Neural cell (in vitro differentiated cells): ENCODE measurements at regions not wholly inside any gene's neighbourhood (a gene's known extent, or its start where the extent isn't known, plus 50 kb on each side); places are given as distances from the start of the nearest gene placed in this dataset.

Source experiments
- EZH2 ChIP-seq: fragments of 200-600, 300-800 bp; shearing (Covaris generic), sonication (generic); IDR thresholded peaks from 2 replicates; pipeline ENCODE4 v1.6.1; 2014; ENCODE audit warnings: antibody characterized with exemption, low read length, borderline replicate concordance, mild to moderate bottlenecking; ENCODE audit not compliant: insufficient read depth, poor library complexity, severe bottlenecking
- MXI1 ChIP-seq: fragments of 450-650 bp; conservative IDR thresholded peaks from 2 replicates; pipeline ENCODE4 v1.6.1; 2014; ENCODE audit warnings: antibody characterized with exemption, mild to moderate bottlenecking; ENCODE audit not compliant: poor library complexity, severe bottlenecking
- POLR2AphosphoS5 ChIP-seq: IDR thresholded peaks from 2 replicates; pipeline ENCODE4 v1.6.1; 2012
- RAD21 ChIP-seq: fragments of 450-650 bp; conservative IDR thresholded peaks from 2 replicates; pipeline ENCODE4 v1.6.1; 2014; ENCODE audit warnings: antibody characterized with exemption, mild to moderate bottlenecking, moderate library complexity
- SMC3 ChIP-seq: fragments of 450-650 bp; conservative IDR thresholded peaks from 2 replicates; pipeline ENCODE4 v1.6.1; 2014; ENCODE audit warnings: antibody characterized with exemption, mild to moderate bottlenecking, moderate library complexity; ENCODE audit not compliant: poor library complexity
- TAF1 ChIP-seq: IDR thresholded peaks from 2 replicates; pipeline ENCODE4 v1.6.1; 2012; ENCODE audit warnings: low read depth
- TF ChIP-seq, protein P1 (sequence below): fragments of 450-650 bp; IDR thresholded peaks from 2 replicates; pipeline ENCODE4 v1.5.1; 2014; ENCODE audit warnings: antibody characterized with exemption, mild to moderate bottlenecking, moderate library complexity; ENCODE audit not compliant: poor library complexity, severe bottlenecking
- TF ChIP-seq, protein P2 (sequence below): IDR thresholded peaks from 2 replicates; pipeline ENCODE4 v1.6.1; 2012; ENCODE audit warnings: borderline replicate concordance

DNA sequence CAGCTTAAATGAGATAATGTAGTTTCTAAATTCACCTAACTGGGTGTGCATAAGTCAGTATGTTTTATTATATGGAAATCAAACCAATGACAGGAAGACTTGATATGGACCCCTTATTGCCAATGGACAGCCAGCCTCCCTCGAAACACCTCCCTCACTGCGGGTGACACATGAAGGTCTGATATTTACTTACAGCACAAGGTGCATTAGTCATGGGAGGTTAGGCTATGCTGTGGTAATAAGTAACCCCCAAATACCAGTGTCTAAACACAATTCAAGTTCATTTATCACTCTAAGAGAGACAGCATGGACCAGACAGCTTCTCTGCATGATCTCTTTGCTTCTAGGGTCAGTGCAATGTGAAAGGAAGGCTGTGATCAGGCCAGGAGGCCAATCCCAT is 126.0 kb upstream of the KCNJ6 start:
- TF ChIP-seq, protein P1, sequence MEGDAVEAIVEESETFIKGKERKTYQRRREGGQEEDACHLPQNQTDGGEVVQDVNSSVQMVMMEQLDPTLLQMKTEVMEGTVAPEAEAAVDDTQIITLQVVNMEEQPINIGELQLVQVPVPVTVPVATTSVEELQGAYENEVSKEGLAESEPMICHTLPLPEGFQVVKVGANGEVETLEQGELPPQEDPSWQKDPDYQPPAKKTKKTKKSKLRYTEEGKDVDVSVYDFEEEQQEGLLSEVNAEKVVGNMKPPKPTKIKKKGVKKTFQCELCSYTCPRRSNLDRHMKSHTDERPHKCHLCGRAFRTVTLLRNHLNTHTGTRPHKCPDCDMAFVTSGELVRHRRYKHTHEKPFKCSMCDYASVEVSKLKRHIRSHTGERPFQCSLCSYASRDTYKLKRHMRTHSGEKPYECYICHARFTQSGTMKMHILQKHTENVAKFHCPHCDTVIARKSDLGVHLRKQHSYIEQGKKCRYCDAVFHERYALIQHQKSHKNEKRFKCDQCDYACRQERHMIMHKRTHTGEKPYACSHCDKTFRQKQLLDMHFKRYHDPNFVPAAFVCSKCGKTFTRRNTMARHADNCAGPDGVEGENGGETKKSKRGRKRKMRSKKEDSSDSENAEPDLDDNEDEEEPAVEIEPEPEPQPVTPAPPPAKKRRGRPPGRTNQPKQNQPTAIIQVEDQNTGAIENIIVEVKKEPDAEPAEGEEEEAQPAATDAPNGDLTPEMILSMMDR = no peak
- TF ChIP-seq, protein P2, sequence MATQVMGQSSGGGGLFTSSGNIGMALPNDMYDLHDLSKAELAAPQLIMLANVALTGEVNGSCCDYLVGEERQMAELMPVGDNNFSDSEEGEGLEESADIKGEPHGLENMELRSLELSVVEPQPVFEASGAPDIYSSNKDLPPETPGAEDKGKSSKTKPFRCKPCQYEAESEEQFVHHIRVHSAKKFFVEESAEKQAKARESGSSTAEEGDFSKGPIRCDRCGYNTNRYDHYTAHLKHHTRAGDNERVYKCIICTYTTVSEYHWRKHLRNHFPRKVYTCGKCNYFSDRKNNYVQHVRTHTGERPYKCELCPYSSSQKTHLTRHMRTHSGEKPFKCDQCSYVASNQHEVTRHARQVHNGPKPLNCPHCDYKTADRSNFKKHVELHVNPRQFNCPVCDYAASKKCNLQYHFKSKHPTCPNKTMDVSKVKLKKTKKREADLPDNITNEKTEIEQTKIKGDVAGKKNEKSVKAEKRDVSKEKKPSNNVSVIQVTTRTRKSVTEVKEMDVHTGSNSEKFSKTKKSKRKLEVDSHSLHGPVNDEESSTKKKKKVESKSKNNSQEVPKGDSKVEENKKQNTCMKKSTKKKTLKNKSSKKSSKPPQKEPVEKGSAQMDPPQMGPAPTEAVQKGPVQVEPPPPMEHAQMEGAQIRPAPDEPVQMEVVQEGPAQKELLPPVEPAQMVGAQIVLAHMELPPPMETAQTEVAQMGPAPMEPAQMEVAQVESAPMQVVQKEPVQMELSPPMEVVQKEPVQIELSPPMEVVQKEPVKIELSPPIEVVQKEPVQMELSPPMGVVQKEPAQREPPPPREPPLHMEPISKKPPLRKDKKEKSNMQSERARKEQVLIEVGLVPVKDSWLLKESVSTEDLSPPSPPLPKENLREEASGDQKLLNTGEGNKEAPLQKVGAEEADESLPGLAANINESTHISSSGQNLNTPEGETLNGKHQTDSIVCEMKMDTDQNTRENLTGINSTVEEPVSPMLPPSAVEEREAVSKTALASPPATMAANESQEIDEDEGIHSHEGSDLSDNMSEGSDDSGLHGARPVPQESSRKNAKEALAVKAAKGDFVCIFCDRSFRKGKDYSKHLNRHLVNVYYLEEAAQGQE = no peak
- TF ChIP-seq SMC3 (no peak), EZH2 (no peak), RAD21 (no peak), POLR2AphosphoS5 (no peak), MXI1 (no peak), TAF1 (no peak)
